Fibroblast of skin of back (primary cell): ENCODE measurements at regions not wholly inside any gene's neighbourhood (a gene's known extent, or its start where the extent isn't known, plus 50 kb on each side); places are given as distances from the start of the nearest gene placed in this dataset.
"Not testable (repeated sequence)": the region's sequence is repeated elsewhere in the genome, so short reads cannot be mapped to it uniquely, and the experiment has no call there.

Experiments
- DNase-seq: peaks from one replicate; pipeline ENCODE4 v3.0.0-alpha.2; 2013

DNA sequence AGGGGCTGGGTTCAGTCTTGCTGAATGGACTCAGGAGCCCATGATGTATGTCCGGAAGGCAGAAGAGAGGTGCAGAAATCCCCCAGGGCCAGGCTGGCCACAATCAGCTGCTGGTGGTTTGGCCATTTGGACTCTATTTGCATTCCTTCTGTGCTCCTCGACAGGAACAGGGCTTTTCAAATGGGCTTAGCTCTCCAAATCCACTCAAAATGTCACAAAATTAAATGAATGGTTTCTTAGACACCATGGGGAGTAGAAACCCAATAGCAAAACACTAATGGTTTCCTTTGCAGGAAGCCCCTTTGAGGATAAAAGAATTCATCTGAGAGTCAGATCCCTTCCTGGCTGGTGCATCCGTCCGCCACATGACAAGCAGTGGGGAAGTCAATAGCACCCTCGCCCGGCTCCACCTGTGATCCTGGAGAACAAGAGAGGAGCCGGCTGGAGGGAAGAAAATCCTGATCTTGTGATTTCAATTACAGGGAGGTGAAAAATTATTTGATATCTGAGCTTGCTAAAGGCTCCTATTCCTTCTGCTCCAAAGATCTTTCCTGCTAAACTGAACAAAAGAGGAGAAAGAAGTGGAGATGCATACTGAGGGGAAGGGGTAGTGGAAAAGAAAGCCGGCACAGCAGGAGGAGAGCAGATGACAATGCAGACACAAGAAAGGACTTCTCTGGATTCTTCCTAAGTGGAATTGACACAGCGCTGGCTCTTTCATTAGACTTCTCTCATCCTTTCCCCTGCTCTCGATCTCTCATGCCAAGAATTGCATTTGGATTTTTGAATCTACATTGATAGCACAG is 190.7 kb downstream of the C7orf25 start:
- no peak for DNase-seq

DNA sequence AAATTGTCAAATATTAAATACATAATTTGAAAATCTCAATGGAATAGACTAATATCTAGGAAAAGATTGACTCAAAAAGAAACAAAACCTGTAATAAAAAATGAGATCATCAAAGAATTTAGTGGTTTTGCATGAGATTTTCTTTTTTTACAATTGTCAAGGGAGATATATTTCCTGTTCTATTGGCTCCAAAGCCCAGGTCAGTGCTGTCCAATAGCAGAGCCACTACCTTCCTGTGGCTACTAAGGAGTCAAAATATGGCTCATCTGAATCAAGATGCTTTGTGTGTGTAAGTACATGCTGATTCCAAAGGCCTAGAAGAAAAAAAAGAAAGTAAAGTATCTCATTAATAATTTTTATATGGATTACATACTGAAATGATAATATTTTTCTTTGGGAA is 191.9 kb downstream of the C7orf25 start:
- no peak for DNase-seq

DNA sequence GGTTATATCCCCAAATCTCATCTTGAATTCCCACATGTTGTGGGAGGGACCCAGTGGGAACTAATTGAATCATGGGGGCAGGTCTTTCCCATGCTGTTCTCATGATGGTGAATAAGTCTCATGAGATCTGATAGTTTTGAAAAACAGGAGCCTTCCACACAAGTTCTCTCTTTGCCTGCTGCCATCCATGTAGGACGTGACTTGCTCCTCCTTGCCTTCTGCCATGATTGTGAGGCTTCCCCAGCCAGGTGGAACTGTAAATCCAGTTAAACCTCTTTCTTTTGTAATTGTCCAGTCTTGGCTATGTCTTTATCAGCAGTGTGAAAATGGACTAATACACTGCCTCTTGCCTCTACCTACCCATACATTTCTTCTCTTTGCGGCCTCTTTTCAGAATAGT is 193.4 kb downstream of the C7orf25 start:
- not testable (repeated sequence) for DNase-seq

DNA sequence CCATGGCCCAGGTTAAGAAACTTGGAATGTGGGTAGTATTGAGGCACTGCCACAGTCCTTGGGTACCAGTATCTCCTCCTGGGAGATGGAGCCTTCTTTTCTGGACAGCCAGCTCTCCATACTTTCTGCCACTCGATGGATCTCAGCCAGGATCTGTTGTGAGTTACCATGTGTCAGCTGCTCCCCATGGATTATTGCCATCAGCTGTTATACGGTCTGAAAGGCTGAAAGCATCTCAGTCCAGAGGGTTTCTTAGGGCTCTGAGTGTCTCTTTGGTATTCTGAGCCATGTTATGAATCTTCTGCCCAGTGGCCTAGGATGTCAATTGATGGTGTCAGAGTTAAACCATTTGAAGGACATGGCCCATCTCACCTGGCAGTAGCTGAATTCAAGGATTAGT is 197.5 kb downstream of the C7orf25 start:
- DNase-seq: no peak

DNA sequence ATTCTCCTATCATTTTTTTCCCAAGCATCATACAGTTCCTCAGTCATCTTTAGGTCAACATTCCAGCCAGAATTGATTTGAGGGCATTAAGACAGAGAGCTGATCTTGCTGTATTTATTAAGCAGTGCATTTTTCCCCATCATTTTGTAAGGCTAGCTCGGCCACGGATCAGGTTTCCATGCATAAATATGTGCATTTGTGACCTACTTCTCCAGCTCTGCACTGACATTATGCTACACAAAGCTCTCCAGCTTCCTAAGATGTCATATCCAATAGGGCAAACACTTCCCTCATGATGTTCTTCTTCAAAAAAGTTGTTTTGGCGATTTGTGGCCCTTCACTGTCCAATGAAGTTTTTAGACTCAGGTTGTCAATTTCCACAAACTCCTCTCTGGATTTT is 202.6 kb downstream of the C7orf25 start:
- no peak for DNase-seq

DNA sequence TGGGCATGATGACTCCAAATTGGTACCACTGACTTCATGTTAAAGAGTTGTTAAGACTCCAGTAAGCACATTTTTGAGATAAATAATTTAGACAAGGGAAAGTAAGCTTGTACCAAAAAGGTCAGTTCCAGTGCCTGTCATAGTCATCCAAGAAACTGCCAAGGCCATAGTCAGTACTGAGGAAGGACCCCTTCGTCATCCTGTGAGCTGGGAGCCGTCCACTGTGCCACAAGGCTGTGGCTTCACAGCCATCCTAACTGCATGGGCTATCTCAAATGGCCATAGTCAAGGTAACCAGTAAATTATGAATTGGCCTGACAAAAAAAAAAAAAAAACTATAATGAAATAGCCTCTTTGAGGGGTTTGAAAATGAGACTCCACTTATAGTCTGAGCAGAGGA is 207.2 kb downstream of the C7orf25 start:
- no peak for DNase-seq

DNA sequence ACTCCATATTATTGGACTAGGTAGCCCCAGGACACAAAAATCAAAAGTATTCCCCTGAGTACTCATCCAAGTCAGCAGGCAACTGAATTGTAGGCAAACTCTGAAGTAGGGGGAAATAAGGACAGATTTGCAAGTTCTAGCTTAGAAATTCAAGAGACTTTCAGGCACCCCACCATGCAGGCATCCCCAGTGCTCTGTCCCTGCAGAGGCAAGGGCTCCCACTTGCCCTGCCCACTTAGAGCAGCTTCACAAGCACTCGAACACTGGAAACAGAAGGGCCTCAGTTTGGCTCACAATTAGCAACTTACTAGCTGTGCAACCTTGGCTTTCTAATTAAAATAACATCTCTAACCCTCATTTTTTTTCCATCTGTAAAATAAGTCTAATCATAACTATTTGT is 209.2 kb downstream of the C7orf25 start:
- no peak for DNase-seq

DNA sequence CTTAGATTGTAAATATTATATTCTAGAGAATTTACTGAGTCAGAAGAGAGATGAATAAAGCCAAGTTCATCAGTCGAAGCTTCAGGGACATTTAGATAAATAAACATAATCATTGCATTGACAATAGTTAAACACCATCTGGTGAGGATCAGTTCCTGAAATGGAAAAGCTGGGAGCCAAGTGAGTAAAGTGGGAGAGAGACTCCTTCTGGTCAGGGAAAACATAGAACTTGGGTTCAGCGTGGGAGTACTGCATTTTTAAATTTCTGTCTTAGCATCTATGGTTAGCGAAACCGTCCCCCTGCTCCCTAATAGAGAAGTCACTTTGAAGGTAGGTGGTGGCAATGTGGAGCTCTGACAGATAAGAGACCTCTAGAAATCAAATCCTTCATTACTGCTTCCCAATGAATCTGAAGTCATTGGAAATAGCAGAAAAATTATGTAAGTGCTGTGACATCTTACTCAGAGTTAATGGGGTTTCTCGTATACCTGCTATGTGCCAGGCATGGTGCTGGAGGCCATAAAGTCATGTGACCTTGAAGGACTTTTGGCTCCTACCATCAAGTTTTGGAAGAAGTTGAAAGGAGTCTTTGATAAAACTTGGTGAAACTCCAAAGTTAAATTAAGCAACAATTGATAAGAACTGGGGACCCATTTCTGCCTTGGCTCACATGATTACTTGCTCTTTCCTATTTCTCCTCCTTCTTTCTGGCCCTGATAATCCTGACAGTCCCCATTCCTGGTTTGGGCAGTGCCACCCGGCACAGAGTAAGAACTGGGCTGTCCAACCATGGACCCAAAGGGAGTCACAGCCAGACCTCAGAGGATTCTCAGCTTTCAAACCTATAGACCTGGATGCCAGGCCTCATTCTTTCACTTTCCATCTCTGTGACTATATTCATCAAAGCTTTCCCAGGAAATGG is 211.2 kb downstream of the C7orf25 start:
- no peak for DNase-seq

DNA sequence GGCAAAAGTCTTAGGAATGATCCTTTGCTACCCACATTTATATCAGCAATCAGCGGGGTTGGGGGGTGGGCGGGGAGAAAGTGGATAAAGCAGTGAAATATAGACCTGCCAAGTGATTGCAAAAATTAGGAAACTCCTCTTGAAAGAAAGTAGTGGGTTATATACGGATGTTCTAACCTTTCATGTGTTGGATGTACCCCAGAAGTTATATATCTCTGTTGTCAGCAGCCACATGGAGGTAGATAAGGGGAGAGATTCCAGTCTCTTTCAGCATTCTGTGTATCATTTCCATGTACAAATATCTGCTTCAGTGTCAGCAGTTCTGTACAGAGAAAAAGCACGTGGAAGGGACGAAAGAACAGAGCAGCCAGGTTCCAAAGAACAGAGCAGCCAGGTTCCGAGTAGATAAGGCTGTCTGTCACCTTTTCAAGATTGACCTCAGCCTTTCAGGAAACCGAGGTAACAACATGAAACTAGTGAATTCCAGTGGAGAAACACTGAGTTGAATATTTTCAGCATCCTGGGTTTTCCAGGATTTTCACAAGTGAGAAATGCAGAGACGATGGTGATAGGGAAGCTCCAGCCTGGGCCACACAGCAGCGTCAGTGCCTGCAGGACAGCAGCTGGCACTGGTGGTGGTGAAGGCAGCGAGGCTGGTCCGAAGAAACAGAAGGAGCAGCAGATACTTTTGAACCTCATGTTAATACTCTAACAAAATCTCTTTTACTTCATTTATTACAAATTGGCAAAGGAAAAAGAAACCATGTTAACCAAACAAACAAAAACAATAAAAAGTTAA is 212.3 kb downstream of the C7orf25 start:
- no peak for DNase-seq

DNA sequence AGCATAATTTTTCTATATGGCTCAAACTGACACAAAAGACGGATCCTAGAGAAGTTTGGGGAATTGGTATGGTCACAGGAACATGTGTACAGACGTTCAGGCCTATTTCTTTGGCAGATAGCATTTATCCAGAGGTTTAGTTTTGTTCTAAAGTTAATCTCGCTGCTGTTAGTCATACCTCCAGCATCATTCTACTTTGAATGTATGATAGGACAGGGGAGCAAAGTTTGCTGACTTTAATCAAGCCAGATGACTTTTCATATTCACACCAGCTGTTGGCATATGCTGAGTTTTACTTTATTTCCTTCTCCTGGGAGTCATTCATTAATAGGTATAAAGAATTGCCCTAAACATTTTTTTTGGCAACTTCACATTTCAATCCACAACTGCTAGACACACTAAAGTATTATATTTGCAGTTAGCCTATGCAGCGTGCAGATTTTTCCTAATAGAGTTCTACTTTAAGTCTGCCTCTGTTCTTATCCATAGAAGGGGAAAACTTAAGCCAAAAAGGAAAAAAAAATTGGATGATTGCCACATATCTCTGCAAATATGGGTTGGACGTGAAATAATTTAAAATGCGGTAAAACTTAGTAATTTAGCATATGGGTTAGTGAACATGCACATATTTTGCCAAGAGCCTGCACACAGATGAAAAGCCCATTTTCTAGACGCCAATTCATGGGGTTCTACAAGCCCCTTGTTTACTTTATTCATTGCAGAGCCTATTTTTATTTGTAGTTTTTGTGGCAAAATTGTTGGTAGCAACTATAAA is 213.1 kb downstream of the C7orf25 start:
- no peak for DNase-seq

DNA sequence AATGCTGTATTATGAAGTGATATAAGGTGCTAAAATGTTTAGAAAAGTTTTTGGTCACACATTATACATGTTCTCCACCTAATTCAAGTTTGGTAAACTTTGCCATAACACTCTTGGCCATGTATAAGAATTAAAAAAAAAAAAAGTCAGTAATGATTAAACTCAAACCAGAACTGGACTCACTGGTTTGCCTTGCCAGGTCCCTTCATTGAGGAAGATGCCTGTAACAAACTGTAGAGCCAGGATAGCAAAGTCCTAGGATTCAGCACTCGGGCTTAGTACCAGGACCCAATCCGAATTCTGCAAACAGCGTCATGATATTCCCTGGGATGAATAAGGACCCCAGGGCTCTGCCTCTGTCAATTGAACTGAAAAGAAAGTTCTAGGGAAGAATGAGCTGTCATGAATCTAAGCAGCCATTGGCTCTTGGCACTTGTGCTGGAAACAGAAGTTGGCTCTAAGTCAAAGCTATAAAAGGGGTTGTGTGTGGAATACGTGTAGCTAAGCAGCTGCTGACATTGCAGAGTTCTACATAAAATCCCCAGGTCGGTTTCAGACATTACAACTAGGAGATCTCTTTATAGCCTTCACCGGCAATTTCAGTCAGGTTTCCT is 216.9 kb downstream of the C7orf25 start:
- DNase-seq: no peak

DNA sequence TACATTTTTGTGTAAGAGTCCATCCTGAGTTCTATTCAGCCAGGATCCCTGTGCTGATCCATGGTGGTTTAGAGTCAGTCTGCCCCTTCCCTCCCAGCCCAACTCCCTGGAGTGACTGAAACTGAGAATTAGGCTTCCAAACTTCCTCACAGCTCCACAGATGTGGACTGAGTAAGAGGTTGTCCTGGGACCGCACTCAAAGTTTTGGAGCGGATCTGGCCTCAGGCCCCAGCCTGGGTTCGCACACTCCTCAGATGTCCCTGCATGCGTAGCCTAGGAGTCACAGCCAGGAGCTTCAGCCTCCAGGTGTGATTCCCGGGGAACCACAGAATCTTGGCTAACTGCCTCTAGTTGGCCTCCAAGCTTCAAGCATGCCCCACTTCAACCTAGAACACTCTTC is 218.1 kb downstream of the C7orf25 start:
- DNase-seq: no peak

DNA sequence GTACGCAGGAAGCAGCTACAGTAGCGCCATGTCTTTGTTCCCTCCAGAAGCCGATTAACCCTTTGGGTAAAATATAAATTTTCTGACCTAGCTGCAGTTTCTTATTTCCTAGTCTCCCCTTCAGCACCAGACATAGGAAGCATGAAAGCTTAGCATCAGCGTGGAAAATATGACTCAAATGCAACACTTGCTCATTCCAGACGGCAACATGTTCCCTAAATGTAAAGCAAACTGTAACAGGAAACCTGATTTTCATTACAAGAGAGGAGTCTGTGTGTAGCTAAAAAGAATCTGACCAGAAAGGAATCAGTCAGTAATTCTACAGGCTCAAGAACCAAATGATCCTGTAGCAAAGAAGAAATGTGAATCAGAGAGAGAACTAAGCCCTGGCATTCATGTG is 219.2 kb downstream of the C7orf25 start:
- peak; percentile 76 for DNase-seq

DNA sequence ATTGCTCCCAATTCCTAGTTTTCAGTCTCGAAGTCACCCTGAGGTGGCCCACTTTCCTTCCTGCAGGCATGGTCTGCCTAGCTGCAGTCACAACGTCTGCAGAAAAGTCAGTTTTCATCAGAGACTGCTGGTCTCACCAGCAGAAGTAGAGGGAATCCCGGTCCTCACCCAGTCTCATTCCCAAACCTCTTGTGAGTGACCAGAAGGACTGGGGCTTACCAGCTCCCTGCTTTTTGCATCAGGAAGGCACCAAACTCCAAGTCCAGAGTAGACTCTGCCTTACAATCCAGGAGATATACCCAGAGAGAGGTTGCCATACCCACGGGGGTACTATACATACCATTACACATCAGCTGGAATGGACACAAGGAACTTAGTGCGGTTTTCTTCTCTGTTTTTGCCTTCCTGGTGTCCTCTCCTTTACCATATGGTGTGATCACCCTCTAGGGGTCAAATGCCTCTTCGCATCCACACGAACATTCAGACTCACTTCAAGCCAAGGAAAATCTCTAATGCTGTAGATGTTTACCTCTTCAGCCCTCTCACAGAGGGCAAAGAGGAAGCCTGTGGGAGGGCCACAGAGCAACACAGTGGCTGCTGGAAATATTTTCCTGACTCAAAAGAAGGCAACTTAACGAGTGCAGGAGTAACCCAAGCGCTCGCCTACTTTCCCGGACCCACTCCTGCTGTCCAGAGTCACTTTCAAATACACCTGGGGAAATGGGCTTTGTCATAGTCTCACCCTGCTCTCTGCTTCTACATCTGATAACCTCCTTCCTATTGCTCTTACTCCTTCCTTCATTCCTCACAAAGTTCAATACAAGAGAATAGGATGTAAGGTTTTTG is 220.9 kb downstream of the C7orf25 start:
- DNase-seq: peak; percentile 66

DNA sequence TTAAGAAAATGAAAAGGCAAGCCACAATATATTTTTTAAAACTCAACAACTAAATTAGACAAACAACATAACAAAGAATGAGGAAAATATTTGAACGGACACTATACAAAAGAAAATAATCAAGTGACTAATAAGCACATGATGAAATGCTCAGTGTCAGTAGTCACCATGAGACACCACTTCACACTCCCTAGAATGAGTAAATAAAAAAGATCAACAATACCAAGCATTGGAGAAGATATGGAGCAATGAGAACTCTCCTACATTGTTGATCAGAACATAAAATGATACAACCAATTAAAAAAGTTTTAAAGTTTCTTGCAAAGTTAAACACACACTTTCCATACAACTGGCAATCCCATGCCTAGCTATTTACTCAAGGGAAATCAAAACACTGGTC is 222.2 kb downstream of the C7orf25 start:
- peak; percentile 19 for DNase-seq

DNA sequence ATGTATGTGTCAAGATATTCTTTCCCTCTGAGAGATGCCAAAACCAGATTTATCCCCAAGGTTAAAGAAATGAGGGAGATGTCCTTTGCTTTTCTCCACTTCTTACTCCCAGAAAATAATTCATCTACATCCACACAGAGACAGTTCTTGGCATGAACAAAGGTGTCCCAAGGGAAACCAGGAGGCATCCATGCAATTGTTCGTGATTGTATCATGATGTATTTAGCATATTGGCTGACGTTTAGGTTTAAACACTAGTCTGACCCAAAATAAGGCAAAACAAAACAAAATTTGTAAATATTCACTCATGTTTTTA is 223.9 kb downstream of the C7orf25 start:
- no peak for DNase-seq

DNA sequence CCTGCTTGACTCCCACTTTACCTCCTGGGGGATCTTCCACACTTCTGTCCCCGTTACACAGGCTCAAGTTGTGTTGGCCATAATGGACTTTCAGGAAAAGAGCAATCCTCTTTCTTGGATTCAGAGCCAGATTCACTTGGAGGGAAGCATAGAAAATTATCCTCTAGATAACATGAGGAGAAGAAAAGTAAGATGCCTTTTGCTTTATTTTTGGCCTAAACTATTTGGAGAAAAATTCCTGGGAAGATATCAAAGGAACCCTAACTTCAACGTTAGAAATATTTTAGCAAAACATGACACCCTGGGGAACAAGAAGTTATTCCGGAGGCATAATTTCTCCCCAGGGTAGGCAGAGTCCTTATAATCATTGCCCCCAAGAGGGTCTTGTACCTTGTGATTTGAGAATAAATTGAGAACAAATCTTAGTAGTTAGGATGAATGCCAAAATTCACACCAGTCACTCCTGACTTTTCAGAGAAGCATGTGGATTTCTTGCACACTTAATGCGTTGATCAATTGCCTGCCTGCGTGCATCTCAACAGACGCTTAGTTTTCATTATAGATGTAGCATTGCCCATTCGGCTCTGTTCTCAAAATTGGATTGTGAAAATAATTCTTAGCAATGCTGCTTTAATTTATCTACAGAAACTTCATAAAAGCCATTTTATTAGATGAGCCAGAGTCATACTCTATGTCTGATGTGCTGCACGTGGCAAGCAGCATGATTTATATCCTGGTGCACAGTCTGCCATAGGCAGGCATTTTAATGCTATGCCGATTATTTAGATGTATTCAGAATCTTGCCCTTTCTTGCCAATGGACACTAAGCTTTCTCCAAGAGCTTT is 224.4 kb downstream of the C7orf25 start:
- no peak for DNase-seq

DNA sequence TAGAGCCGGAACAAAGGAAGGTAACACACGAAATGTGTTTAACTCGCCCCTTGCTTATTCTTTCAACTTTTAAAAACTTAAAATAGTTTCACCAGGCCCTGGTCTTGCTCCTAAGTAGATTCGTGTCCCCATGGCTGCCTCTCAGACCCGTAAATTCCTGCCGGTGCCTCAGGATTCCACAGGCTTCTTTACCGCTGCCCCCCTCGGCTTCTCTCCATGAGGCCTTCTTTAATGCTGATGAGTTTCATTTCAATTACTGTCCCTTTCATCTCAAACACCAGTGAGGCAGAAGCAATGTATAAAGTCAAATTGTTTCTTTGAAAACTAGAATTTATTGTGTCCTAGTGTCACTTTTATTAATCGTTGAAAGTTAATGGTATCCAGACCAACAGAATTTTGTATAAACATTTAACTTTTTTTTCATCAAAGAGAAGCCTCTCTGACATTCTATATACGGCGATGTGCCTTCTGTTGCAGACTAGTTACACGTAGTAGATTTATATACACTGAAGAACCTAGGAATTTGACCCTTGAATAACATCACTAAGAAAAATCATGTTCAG is 225.2 kb downstream of the C7orf25 start:
- DNase-seq: no peak

DNA sequence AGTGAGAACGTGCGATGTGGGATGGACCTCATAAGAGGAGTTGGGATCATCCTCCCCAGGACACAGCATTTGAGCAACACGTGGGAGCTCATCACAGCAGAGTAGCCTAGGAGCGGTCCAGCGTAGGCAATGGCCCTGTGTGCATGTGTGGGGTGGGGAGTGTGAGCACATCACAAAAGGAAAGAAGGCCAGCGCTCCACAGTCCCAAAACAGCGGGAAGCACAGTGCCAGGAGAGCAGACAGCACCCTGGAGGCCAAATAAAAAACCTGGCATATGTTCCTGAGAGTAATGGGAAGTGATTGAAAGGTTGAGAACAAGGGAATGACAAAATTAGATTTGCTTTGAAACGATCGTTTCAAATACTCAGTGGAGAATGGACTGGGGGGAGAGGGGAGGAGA is 226.0 kb downstream of the C7orf25 start:
- no peak for DNase-seq
